DND-41 (cell line): ENCODE measurements at regions not wholly inside any gene's neighbourhood (a gene's known extent, or its start where the extent isn't known, plus 50 kb on each side); places are given as distances from the start of the nearest gene placed in this dataset.

ENCODE experiments used
- ATAC-seq: fragments of 200-7000 bp; cut with Tn5 transposase; 3 replicates; pipeline ENCODE4 v1.9.1; 2021; ENCODE audit warnings: low read depth; ENCODE audit not compliant: insufficient read depth
- DNase-seq: peaks from one replicate; pipeline ENCODE4 v3.0.0-alpha.2; 2020
- H2AFZ ChIP-seq: 2 replicates; pipeline ENCODE4 v1.6.0; 2012; ENCODE audit warnings: low read depth, low read length
- H3K27ac ChIP-seq: 2 replicates; pipeline ENCODE4 v1.5.1; 2012; ENCODE audit warnings: low read length, inconsistent platforms
- H3K27me3 ChIP-seq: fragments of 200-600 bp; sonication (generic); 2 replicates; pipeline ENCODE4 v1.6.0; 2012; ENCODE audit warnings: low read length, mild to moderate bottlenecking, inconsistent platforms; ENCODE audit not compliant: insufficient read depth, poor library complexity
- H3K36me3 ChIP-seq: 2 replicates; pipeline ENCODE4 v1.5.1; 2012; ENCODE audit warnings: low read length, inconsistent platforms; ENCODE audit not compliant: insufficient read depth
- H3K4me1 ChIP-seq: 2 replicates; pipeline ENCODE4 v1.5.1; 2012; ENCODE audit warnings: mild to moderate bottlenecking, low read length; ENCODE audit not compliant: insufficient read depth
- H3K4me2 ChIP-seq: 2 replicates; pipeline ENCODE4 v1.6.0; 2012; ENCODE audit warnings: mild to moderate bottlenecking, moderate library complexity, low read length, inconsistent platforms; ENCODE audit not compliant: insufficient read depth
- H3K4me3 ChIP-seq, 2 experiments: fragments of 200-600 bp in 1 of 2; shearing (Covaris generic) in 1 of 2; 2 replicates each; pipeline ENCODE4 v1.5.1; 2012 to 2016; ENCODE audit warnings: inconsistent platforms in 2 of 2, low read length in 2 of 2, mild to moderate bottlenecking in 2 of 2, low read depth in 1 of 2, moderate library complexity in 1 of 2
- H3K79me2 ChIP-seq: 2 replicates; pipeline ENCODE4 v1.6.0; 2012; ENCODE audit warnings: low read length, inconsistent platforms; ENCODE audit not compliant: insufficient read depth
- H3K9ac ChIP-seq: 2 replicates; pipeline ENCODE4 v1.6.0; 2012; ENCODE audit warnings: low read depth, mild to moderate bottlenecking, inconsistent platforms, low read length, moderate library complexity
- H3K9me3 ChIP-seq: 2 replicates; pipeline ENCODE4 v1.5.1; 2012; ENCODE audit warnings: low read length, moderate library complexity, mild to moderate bottlenecking, inconsistent platforms; ENCODE audit not compliant: insufficient read depth, severe bottlenecking
- H4K20me1 ChIP-seq: 2 replicates; pipeline ENCODE4 v1.6.0; 2012; ENCODE audit warnings: low read length; ENCODE audit not compliant: insufficient read depth
- CTCF ChIP-seq: IDR thresholded peaks from 2 replicates; pipeline ENCODE4 v1.5.1; 2012; ENCODE audit warnings: borderline replicate concordance, low read length, moderate library complexity, mild to moderate bottlenecking; ENCODE audit not compliant: poor library complexity, severe bottlenecking; ENCODE audit errors: extremely low read depth
- EZH2 ChIP-seq: IDR thresholded peaks from 3 replicates; pipeline ENCODE4 v1.6.1; 2012; ENCODE audit warnings: borderline replicate concordance, low read depth, mild to moderate bottlenecking, moderate library complexity, low read length, inconsistent platforms; ENCODE audit not compliant: severe bottlenecking

GRCh38 chr1:82110366-82111254 lies 309.9 kb downstream of the ADGRL2 start:
- H2AFZ ChIP-seq: no peak overlapping the region
- no peaks in the 10 kb centered on the region for H3K4me1 ChIP-seq
- no peaks in the 10 kb centered on the region for H3K36me3 ChIP-seq
- H3K9ac ChIP-seq: no peak overlapping the region
- ATAC-seq (no peak), DNase-seq (no peak)
- H3K9me3 ChIP-seq: no peaks in the 10 kb centered on the region
- no peaks in the 10 kb centered on the region for H3K79me2 ChIP-seq
- TF ChIP-seq CTCF (no peak), EZH2 (no peak)
- no peaks in the 10 kb centered on the region for H3K27me3 ChIP-seq
- H3K4me3 ChIP-seq: no peak overlapping the region
- no peaks in the 10 kb centered on the region for H4K20me1 ChIP-seq
- no peak overlapping the region for H3K4me2 ChIP-seq
- no peak overlapping the region for H3K27ac ChIP-seq

GRCh38 chr1:82108843-82109242 lies 308.1 kb downstream of the ADGRL2 start:
- H3K27ac ChIP-seq: no peak overlapping the region
- H3K9me3 ChIP-seq: no peaks in the 10 kb centered on the region
- no peaks in the 10 kb centered on the region for H4K20me1 ChIP-seq
- H3K9ac ChIP-seq: no peak overlapping the region
- H3K36me3 ChIP-seq: no peaks in the 10 kb centered on the region
- H3K27me3 ChIP-seq: no peaks in the 10 kb centered on the region
- no peak overlapping the region for H3K4me2 ChIP-seq
- TF ChIP-seq CTCF (no peak), EZH2 (no peak)
- H2AFZ ChIP-seq: no peak overlapping the region
- no peak for DNase-seq
- no peaks in the 10 kb centered on the region for H3K79me2 ChIP-seq
- H3K4me3 ChIP-seq: no peak overlapping the region
- peak; percentile 72 for ATAC-seq
- no peaks in the 10 kb centered on the region for H3K4me1 ChIP-seq

GRCh38 chr1:82106672-82107071 lies 305.9 kb downstream of the ADGRL2 start:
- Histone ChIP-seq H3K4me2 (no peak overlapping the region), H3K27me3 (no peaks in the 10 kb centered on the region), H3K9ac (no peak overlapping the region), H3K36me3 (no peaks in the 10 kb centered on the region), H3K27ac (no peak overlapping the region), H2AFZ (no peak overlapping the region), H3K79me2 (no peaks in the 10 kb centered on the region), H3K4me1 (no peaks in the 10 kb centered on the region), H3K9me3 (no peaks in the 10 kb centered on the region), H4K20me1 (no peaks in the 10 kb centered on the region), H3K4me3 (no peak overlapping the region)
- ATAC-seq: no peak
- no peak for TF ChIP-seq CTCF
- TF ChIP-seq EZH2: no peak
- DNase-seq: no peak
